HepG2 (cell line): ENCODE measurements at regions not wholly inside any gene's neighbourhood (a gene's known extent, or its start where the extent isn't known, plus 50 kb on each side); places are given as distances from the start of the nearest gene placed in this dataset.

Experiments
- CHD4 ChIP-seq: fragments of 200-600 bp; sonication (generic); IDR thresholded peaks from 2 replicates; pipeline ENCODE4 v1.7.0; 2017; ENCODE audit warnings: mild to moderate bottlenecking, low read length, borderline replicate concordance
- ERF ChIP-seq: IDR thresholded peaks from 2 replicates; pipeline ENCODE4 v1.6.1; 2018; ENCODE audit warnings: missing biosample characterization, missing genetic modification reagents
- GABPB1 ChIP-seq: IDR thresholded peaks from 2 replicates; pipeline ENCODE4 v1.6.1; 2016; ENCODE audit warnings: mild to moderate bottlenecking, missing genetic modification reagents, moderate library complexity, missing compliant biosample characterization
- GTF3A ChIP-seq: sonication (generic); formaldehyde crosslinking; conservative IDR thresholded peaks from 2 replicates; pipeline ENCODE4 v1.4.0; 2020; ENCODE audit warnings: mild to moderate bottlenecking, missing genetic modification reagents
- HIC2 ChIP-seq: sonication (generic); formaldehyde crosslinking; IDR thresholded peaks from 2 replicates; pipeline ENCODE4 v1.9.0; 2022; ENCODE audit warnings: low read depth, missing genetic modification reagents
- HINFP ChIP-seq: sonication (generic); formaldehyde crosslinking; IDR thresholded peaks from 2 replicates; pipeline ENCODE4 v1.4.0; 2020; ENCODE audit warnings: low read depth, mild to moderate bottlenecking, missing genetic modification reagents
- JDP2 ChIP-seq: sonication (generic); formaldehyde crosslinking; IDR thresholded peaks from 2 replicates; pipeline ENCODE4 v1.8.1; 2022; ENCODE audit warnings: missing genetic modification reagents, borderline replicate concordance
- MAX ChIP-seq: IDR thresholded peaks from 2 replicates; pipeline ENCODE4 v1.6.1; 2012; ENCODE audit warnings: inconsistent platforms
- MIER3 ChIP-seq: IDR thresholded peaks from 2 replicates; pipeline ENCODE4 v1.6.1; 2016; ENCODE audit warnings: missing compliant biosample characterization, borderline replicate concordance
- MTERF4 ChIP-seq: sonication (generic); formaldehyde crosslinking; IDR thresholded peaks from 2 replicates; pipeline ENCODE4 v1.8.0; 2023; ENCODE audit warnings: mild to moderate bottlenecking, missing genetic modification reagents
- RBAK ChIP-seq: sonication (generic); formaldehyde crosslinking; IDR thresholded peaks from 2 replicates; pipeline ENCODE4 v1.5.1; 2020; ENCODE audit warnings: mild to moderate bottlenecking, missing genetic modification reagents
- REPIN1 ChIP-seq: sonication (generic); formaldehyde crosslinking; IDR thresholded peaks from 2 replicates; pipeline ENCODE4 v1.8.0; 2022; ENCODE audit warnings: missing genetic modification reagents, low read depth, mild to moderate bottlenecking, borderline replicate concordance
- REXO4 ChIP-seq: sonication (generic); formaldehyde crosslinking; IDR thresholded peaks from 2 replicates; pipeline ENCODE4 v1.8.0; 2022; ENCODE audit warnings: missing genetic modification reagents, mild to moderate bottlenecking, borderline replicate concordance
- SETDB1 ChIP-seq: sonication (generic); formaldehyde crosslinking; IDR thresholded peaks from 2 replicates; pipeline ENCODE4 v1.5.1; 2020; ENCODE audit warnings: missing genetic modification reagents, mild to moderate bottlenecking, borderline replicate concordance
- TOE1 ChIP-seq: sonication (generic); formaldehyde crosslinking; IDR thresholded peaks from 2 replicates; pipeline ENCODE4 v1.4.0; 2020; ENCODE audit warnings: mild to moderate bottlenecking, missing genetic modification reagents
- TSC22D2 ChIP-seq: sonication (generic); formaldehyde crosslinking; IDR thresholded peaks from 2 replicates; pipeline ENCODE4 v1.5.1; 2020; ENCODE audit warnings: missing genetic modification reagents, mild to moderate bottlenecking, borderline replicate concordance
- XRCC5 ChIP-seq: fragments of 200-400 bp; formaldehyde crosslinking; optimal IDR thresholded peaks from 2 replicates; pipeline ENCODE3; 2017; ENCODE audit warnings: mild to moderate bottlenecking, low read length
- ZC3H4 ChIP-seq: sonication (generic); formaldehyde crosslinking; IDR thresholded peaks from 2 replicates; pipeline ENCODE4 v1.4.0; 2020; ENCODE audit warnings: missing genetic modification reagents, borderline replicate concordance
- ZFP41 ChIP-seq: sonication (generic); formaldehyde crosslinking; IDR thresholded peaks from 2 replicates; pipeline ENCODE4 v1.4.0; 2020; ENCODE audit warnings: mild to moderate bottlenecking, missing genetic modification reagents, borderline replicate concordance
- ZFYVE20 ChIP-seq: sonication (generic); formaldehyde crosslinking; IDR thresholded peaks from 2 replicates; pipeline ENCODE4 v1.8.0; 2023; ENCODE audit warnings: low read depth, mild to moderate bottlenecking, moderate library complexity, missing genetic modification reagents, borderline replicate concordance
- ZNF160 ChIP-seq: sonication (generic); formaldehyde crosslinking; IDR thresholded peaks from 2 replicates; pipeline ENCODE4 v1.8.0; 2022; ENCODE audit warnings: mild to moderate bottlenecking, inconsistent platforms, missing genetic modification reagents
- ZNF224 ChIP-seq: sonication (generic); formaldehyde crosslinking; IDR thresholded peaks from 2 replicates; pipeline ENCODE4 v1.5.0; 2020; ENCODE audit warnings: mild to moderate bottlenecking, missing genetic modification reagents
- ZNF264 ChIP-seq: sonication (generic); formaldehyde crosslinking; IDR thresholded peaks from 2 replicates; pipeline ENCODE4 v1.4.0; 2020; ENCODE audit warnings: missing genetic modification reagents
- ZNF343 ChIP-seq: sonication (generic); formaldehyde crosslinking; IDR thresholded peaks from 2 replicates; pipeline ENCODE4 v1.4.0; 2020; ENCODE audit warnings: mild to moderate bottlenecking, missing genetic modification reagents
- ZNF547 ChIP-seq: sonication (generic); formaldehyde crosslinking; IDR thresholded peaks from 2 replicates; pipeline ENCODE4 v1.5.1; 2020; ENCODE audit warnings: mild to moderate bottlenecking, missing genetic modification reagents
- ZNF563 ChIP-seq: sonication (generic); formaldehyde crosslinking; IDR thresholded peaks from 2 replicates; pipeline ENCODE4 v1.8.0; 2022; ENCODE audit warnings: mild to moderate bottlenecking, moderate library complexity, missing genetic modification reagents
- ZNF678 ChIP-seq: sonication (generic); formaldehyde crosslinking; IDR thresholded peaks from 2 replicates; pipeline ENCODE4 v1.4.0; 2020; ENCODE audit warnings: mild to moderate bottlenecking, missing genetic modification reagents

- TF ChIP-seq HINFP (CRISPR knock-in tag) (no peak), RBAK (CRISPR knock-in tag) (no peak), REPIN1 (CRISPR knock-in tag) (peak; percentile 41; the same call in 1 of the 2 replicates), MIER3 (CRISPR knock-in tag) (no peak), ZNF547 (CRISPR knock-in tag) (peak; percentile 53; the same call in 1 of the 2 replicates), ZNF678 (CRISPR knock-in tag) (no peak), ZNF224 (CRISPR knock-in tag) (0 out of 2 replicates have a peak, but pooled peaks have one; percentile 71), MAX (peak; percentile 56), ERF (CRISPR knock-in tag) (peak; percentile 38; the same call in 1 of the 2 replicates), GTF3A (CRISPR knock-in tag) (0 out of 2 replicates have a peak, but pooled peaks have one; percentile 72), XRCC5 (peak; percentile 49), JDP2 (CRISPR knock-in tag) (no peak), GABPB1 (CRISPR knock-in tag) (peak; percentile 60; the same call in 1 of the 2 replicates), ZFYVE20 (CRISPR knock-in tag) (no peak), ZNF563 (CRISPR knock-in tag) (no peak), MTERF4 (CRISPR knock-in tag) (no peak), REXO4 (CRISPR knock-in tag) (no peak), ZNF264 (CRISPR knock-in tag) (no peak), HIC2 (CRISPR knock-in tag) (peak; percentile 76; the same call in 1 of the 2 replicates), CHD4 (peak; percentile 99), ZFP41 (no peak), ZNF343 (CRISPR knock-in tag) (peak; percentile 68; the same call in 1 of the 2 replicates), SETDB1 (CRISPR knock-in tag) (no peak), ZNF160 (CRISPR knock-in tag) (no peak), TSC22D2 (CRISPR knock-in tag) (no peak), TOE1 (CRISPR knock-in tag) (no peak), ZC3H4 (CRISPR knock-in tag) (no peak)
Observed at GRCh38 chr2:43127208-43127940, 99.0 kb downstream of the ZFP36L2 start (continued).
